HG03280 (cell line): ENCODE measurements at regions not wholly inside any gene's neighbourhood (a gene's known extent, or its start where the extent isn't known, plus 50 kb on each side); places are given as distances from the start of the nearest gene placed in this dataset.

ENCODE experiments used
- ATAC-seq: cut with Tn5 transposase; IDR thresholded peaks from one replicate; pipeline ENCODE4 v1.9.1; 2021; ENCODE audit warnings: mild to moderate bottlenecking, moderate library complexity; ENCODE audit not compliant: unreplicated experiment

DNA sequence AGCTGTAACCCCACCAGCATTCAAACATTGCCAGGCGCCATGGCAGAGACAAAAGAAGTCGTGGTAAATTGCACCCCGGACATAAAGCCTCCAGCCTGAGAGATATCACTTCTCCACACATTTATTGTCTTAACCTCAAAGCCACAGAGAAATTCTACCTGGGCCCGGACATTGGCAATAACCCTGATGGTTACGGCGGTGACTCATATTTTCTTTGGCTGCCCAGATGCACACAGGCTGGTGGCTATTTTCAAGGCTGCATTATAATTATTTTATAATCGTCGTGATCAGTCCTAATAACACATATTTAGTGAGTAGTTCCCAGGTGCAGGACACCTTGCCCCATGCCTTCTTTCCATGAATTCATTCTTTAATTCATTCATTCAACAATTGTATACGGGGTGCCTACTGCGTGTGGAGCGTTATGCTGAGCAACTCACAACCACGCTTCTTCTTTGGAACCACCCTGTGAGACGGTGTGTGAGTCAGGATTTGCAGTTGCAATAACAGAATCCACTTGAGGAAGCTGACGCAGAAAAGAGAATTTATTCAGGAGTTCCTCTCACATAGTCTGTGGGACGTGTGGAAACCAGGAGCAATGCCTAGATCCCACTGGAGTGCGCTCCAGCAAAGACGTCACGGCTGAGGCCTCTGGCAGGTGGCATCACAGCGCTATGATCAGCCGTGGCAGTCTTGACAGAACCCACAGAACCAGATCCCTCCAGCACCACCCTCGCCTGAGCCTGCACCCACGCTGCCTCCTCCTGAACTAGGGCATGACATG lies 245.7 kb downstream of the FOXL1 start:
- no peak for ATAC-seq

DNA sequence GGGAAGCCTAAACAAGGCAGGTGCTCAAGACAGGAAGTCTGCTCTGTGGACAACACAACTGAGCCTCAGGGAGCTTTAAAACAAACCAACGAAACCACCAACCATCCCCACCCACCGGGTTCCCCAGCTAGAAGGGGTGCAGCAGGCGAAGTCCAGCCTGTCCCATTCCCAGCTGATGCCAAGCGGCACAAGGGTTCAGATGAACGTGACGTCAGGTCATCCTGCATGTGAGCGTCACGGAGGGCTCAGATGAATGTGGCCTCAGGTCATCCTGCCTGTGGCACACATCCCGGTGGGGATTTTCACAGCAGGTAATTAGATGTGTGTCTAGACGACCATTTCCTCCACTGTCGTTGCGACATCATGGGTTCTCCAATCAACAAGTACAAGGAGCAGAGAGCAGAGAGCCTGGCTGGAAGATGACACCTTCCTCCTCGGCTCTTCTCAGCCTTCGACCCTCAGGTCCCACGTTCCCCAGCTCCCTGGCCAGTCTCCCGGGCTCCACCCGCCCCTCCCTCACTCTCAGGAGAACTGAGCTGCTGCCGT lies 246.5 kb downstream of the FOXL1 start:
- ATAC-seq = no peak

DNA sequence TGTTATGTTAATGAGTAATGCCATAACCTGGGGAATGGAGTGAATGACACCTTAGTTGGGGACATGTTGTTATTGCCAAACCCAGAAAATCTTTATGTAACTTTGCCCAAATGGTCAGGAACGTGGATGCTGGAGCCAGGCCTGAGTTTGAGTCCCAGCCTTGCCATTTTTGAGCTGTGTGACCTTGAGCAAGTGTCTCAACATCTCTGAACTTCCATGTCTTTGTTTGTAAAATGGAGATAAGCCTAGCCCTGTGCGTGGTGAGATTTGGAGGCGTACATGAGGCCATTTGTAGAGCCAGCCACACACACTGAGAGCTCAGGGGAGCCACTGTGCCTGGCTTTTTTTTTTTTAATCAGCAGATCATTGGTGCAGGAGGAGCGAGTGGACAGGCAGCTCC lies 247.3 kb downstream of the FOXL1 start:
- no peak for ATAC-seq

DNA sequence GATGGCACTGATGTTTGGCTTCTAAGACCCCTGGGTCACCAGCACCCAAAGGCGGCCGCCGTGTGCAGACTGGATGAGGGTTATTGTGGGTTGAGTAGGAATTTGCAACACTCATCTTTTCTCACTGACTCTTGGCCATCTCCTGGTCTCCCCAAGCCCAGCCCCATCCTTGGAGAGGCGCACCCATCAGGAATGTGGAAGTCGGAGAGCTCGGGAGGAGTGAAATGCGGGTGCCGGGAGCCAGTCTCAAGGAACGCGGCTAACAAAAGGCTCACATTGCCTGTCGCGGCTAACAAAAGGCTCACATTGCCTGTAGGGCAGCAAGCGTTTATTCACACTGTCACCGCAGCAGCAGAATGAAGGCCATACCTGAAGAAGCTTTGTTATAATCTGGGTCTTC lies 248.6 kb downstream of the FOXL1 start:
- ATAC-seq = no peak

DNA sequence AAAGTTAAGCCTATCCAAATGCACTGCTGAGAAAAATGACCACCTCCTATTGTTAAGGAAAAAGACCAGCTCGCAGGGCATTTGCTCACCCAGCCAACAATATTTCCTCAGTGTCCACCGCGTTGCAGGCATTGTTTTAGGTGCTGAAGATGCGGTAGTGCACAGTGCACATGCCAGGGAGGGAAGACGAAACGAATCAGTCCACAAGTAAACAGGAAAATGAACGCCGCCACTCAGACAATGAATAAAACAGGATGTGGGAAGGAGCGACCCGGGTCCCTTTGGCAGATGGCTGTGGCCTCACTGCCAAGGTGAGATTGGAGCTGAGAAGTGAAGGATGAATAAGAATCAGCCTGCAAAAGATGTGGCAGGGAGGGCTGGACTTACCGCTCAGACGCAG lies 249.2 kb downstream of the FOXL1 start:
- ATAC-seq = no peak

DNA sequence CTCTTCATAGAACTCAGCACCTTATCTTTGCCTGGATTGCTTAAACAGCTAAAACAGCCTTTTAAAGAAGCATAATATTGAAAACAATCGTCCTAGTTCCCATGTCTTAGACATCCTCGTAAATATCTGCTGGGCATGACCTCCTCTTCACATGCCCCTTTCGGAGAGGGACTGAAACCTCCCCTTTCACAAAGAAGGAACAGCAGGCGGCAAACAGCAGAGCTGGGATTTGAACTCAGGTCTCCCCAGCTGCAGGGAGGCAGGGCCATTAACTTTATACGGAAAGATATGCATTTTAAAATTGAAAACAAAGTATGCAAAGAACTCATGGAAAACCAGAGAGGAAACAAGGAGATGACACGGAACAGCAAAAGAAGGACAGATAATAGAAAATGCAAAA lies 249.9 kb downstream of the FOXL1 start:
- no peak for ATAC-seq

DNA sequence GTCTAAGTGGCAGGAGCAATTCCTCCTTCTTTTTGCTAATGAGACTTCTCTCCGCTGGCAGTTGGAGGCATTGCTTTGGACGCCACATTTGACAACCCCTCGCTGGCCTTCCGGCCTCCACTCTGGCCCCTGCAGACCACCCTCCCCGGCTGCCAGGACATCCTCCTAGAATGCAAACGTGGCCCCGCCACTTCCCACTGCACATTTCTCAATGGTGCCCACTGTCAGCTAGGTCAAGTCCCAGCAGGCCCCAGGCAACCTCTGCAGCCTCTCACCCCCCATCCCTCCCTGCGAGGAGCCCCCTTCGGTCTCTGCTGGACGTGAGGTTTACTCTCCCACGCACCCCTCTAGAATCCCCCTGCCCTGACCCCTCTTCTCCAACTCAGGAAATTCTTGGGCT lies 250.3 kb downstream of the FOXL1 start:
- ATAC-seq = no peak

DNA sequence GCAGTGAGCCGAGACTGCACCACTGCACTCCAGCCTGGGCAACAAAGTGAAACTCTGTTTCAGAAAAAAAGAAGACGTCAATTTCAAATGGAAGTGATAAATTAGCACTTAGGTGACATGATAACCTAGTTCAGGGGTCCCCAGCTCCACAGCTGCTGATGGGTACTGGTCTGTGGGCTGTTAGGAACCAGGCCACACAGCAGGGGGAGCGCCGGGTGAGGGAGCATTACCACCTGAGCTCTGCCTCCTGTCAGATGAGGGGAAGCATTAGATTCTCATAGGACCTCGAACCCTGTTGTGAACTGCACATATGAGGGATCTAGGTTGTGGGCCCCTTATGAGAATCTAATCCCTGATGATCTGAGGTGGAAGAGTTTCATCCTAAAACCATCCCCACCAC lies 253.0 kb downstream of the FOXL1 start:
- ATAC-seq = no peak

DNA sequence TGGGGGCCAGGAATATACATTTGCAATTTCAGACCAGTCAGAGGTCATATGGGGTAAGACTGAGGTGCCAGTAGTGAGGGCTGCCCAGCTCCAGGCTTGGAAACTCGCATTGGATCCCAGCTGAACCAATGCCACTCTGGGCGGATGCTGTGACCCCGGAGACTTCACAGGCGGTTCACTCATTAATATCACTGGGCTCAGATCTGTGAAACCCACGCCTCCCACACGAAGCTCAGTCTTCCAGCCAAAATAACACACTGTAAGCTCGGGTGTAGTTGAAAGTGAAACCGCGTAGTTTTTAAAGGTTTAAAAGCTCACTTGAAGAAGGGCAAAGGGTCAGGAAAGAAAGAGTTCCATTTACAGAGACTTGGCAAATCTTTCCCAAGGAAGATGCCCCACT lies 254.8 kb downstream of the FOXL1 start:
- no peak for ATAC-seq

DNA sequence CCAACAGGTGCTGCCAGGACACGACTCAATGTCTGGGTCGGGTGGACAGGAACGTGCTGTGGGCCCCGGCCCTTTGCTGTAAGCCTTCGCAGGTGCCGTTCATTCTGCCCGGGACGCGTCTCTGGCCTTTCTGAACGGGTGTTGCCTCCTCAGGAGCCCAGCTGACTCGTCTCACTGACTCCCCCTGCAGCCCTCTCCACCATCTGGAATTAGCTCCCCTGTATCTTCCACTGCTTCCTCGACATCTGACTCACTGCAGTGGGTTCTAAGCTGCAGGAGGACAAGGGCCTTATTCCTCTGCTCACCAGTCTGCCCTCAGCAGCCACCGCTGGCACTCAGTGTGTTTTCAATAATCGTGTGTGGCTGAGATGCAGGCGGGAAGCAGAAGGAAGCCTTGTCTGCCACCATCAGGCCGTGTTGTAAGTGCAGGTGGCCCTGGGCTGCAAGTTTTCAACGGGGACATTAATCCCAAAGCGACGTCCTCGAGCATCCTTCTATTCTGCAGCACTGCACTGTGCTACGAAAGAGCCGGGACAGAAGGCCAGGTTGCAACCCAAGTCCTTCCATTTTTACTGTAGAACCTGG lies 256.2 kb downstream of the FOXL1 start:
- ATAC-seq = no peak

DNA sequence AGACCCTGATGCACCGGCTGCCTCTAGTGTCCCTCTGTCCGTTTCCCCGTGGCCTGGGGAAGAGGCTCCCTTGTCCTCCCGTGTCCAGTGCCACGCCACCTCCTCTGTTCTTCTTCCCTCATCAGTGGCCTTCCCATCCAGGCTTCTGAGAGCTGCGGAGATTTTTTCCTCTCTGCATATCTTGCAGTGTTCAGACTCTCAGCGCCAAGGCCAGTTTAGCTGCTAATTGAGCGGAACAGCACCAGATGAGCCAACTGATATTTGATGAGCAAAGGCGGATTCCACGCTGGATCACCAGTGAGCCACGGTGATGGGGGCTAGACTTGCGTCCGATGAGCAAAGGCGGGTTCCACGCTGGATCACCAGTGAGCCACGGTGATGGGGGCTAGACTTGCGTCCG lies 257.6 kb downstream of the FOXL1 start:
- ATAC-seq = no peak

DNA sequence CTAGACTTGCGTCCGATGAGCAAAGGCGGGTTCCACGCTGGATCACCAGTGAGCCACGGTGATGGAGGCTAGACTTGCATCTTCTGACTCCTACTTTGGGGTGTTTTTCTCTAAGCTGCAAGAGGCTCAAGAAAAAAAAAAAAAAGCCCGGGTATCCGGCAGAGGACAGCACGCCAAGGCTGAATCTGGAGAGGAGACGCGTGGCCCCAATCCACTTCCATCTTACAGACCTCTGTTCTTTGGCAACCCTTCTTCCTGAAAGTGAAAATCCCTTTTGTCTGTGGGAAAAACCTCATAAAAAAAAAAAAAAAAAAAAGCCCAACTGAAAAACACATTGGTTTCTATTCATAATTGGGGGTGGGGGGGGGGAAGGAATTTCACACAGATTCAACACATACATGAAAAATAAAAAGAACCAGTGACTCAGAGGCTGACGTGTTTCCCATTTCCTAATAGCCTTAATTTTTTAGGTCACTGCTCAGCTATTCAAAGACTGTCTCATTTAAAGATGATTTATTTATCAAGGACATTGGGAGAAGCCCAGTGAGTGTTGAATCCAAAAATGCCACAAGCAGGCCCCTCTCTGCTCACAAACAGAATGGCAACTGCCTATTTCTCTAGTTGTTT lies 258.3 kb downstream of the FOXL1 start:
- no peak for ATAC-seq

DNA sequence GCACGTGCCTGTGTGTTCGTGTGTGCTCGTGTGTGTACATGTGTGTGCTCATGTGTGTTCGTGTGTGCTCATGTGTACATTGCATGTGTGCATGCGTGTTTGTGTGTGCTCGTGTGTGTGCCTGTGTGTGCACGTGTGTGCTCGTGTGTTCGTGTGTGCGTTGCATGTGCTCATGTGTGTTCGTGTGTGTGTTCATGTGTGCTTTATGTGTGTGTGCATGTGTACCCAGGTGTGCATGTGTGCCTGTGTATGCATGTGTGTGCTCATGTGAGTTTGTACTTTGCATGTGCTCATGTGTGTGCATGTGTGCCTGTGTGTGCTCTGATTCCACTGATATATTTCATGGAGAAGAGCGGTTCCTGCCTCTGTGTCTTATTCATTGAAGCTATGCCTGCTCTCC lies 265.5 kb downstream of the FOXL1 start:
- ATAC-seq = no peak

DNA sequence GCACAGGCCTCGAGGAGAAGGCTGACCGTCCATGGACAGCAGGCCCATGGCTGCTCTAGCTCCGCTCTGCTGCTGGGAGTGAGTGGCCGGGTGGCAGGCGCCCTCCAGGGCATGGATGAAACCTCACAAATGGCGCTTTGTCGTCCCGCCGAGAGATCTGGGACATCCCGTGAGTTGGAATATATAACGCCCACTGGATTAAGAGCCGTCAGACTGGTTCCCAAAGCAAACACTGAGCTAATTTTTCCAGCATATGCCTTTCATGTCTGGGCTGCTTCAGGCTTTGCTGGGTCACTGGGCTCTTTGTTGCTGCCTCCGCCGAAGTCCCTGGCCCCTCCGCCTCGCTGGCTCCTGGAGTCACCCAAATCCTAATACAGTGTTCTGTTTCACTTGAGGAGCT lies 266.3 kb downstream of the FOXL1 start:
- ATAC-seq = no peak

DNA sequence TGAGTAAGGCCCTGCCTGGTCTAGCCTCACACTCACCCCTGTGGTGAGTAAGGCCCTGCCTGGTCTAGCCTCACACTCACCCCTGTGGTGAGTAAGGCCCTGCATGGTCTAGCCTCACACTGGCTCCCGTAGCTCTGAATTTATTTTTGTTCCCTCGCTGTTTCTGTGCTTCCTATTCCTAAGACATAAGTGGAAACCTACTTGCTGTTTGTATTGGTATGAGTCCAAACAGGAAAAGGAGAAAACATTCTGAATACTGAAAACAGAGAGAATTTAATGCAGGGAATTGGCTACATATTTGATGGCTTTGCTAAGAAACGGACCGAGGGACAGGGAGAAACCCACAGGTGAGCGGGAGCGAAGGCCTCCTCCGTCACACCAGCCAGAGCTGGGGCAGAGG lies 267.8 kb downstream of the FOXL1 start:
- ATAC-seq = no peak

DNA sequence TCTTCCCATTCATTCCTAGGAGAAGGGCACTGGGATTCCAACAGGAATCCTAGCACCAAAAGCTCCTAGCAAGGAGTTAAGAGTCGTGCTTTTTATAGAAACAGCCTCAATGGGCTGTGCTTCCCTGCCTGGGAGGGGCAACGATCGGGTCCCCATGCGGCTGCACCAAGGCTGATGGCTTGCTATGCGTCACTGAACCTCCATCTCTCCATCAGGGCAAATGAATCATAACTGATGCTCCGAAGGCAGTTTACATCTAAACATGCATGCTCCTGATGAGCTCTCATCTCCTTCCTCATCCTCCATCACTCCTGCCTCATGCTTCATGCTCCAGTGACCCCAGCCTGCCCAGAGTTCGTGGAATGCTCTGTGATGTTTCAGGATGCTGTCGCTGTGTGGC lies 270.5 kb downstream of the FOXL1 start:
- ATAC-seq = no peak

DNA sequence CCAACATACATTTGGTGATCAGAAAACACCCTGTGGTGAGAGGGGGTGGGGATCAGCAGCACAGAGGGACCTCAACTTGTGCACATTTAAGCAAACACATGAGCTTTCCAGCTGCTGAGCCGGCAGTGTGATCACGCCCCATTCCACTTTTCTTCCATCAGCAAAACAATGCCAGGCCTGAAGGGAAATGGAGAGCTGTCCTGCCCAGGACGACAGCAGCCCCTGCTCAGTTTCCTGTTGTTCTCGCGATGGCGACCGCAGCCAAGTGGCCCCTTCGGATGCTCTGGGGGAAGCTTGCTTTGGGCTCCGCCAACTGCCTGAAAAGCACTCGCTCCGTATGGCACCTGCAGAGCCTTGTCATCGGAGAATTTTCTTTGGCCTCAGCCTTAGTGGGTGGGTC lies 272.3 kb downstream of the FOXL1 start:
- no peak for ATAC-seq

DNA sequence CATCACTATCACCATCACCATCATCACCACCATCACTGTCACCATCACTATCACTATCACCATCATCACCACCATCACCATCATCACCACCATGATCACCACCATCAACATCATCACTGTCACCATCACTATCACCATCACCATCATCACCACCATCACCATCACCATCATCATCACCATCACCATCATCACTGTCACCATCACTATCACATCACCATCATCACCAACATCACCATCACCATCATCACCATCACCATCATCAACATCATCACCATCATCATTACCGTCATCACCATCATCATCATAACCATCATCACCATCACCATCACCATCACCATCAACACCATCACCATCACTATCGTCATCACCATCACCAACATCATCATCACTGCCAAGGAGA lies 273.8 kb downstream of the FOXL1 start:
- ATAC-seq = no peak

DNA sequence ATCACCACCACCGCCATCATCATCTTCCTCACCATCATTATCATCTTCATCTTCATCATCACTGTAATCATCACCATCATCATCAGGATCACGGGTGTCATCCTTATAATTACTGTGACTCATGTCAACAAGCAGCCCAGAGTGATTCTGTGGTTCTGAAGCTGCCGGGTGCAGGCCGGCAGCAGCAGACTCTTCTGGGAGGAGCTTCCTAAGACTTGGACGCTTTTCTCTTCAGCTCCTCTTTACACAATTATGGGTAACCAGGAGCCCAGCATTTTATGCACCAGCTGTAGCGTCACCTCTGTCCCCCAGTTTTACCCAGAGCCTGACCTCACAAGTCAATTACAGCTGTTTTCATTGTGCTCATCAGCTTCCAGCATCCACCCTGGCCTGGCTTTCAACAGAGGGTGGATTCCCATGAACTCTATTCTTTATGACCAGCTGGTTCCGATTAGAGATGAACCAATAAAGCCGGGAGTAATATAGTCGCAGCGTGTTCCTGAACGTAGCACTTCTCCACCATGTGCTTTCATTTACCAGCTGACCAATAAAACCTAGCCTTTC lies 275.8 kb downstream of the FOXL1 start:
- no peak for ATAC-seq

DNA sequence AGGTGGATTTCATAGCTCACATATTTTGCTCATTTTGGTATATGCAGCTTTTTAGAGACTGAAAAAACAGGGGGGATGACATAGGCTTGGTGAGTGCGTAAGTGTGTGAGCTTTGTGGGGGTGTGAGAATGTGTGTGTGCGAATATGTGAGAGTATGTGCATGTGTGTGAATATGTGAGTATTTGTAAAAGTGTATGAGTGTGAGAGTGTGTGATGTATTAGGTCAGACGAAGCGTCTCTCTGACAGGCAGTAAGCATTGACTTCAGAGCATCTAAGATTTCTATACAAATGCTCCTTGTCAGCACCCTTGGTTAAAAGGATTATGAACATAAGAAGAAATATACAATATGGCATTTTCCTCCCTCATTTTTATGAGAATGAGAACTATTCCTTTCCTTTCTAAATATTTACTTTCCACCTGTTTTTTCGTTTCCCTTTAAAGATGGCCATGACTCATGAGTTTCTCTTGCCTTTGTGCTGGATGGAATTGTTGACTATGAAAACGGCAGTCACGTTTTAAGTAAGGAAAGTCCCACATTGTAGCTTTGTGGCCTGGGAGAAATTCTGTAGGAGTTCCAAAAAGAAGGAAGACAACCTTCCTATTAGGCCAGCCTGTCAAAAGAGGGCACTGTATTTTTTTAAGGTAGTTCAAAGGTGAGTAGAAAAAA lies 276.4 kb downstream of the FOXL1 start:
- no peak for ATAC-seq

DNA sequence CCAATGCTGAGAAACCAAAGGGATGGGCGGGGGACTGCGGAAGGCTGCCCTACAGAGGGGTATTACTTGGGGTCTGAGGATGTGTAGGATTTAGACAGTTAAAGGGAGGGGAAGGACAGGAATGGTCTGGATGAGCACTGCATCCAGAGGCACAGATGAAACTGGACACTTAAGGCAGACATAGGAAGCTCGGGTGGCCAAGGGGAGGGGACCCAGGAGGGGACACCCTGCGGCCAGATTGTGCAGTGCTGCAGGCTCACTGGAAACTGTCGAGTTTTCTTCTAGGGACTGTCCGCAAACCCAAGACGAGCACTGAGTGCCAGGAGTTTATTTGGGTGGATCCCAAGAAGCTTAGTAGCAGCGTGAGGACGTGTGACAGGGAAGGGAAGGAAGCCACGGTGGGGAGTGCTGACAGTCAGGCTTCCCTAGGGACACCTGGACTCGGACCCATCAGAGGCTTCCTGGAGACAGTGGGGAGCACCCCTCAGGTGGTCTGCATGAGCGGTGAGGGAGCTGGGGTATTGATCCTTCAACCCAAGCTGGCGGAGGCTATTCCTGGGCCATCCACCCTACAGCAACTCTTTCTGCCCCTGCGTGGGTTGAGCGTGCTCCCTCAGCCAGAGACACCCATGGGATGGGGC lies 278.7 kb downstream of the FOXL1 start:
- ATAC-seq = no peak
